ENCODE measurements at regions not wholly inside any gene's neighbourhood (a gene's known extent, or its start where the extent isn't known, plus 50 kb on each side); places are given as distances from the start of the nearest gene placed in this dataset.
"Not testable (repeated sequence)": the region's sequence is repeated elsewhere in the genome, so short reads cannot be mapped to it uniquely, and the experiment has no call there.

- no peak for DNase-seq
Observed at GRCh38 chr9:129432297-129433154, 188.4 kb downstream of the C9orf50 start.

GRCh38 chr9:129430940-129431643 lies 189.8 kb downstream of the C9orf50 start:
- DNase-seq = no peak

- no peak for DNase-seq
Observed at GRCh38 chr9:129428864-129429577, 191.9 kb downstream of the C9orf50 start.

- DNase-seq = no peak
Observed at GRCh38 chr9:129427149-129427548, 193.8 kb downstream of the C9orf50 start.

- DNase-seq = not testable (repeated sequence)
Observed at GRCh38 chr9:129423755-129424154, 197.1 kb downstream of the C9orf50 start.

- DNase-seq = no peak
Observed at GRCh38 chr9:129423216-129423615, 197.7 kb downstream of the C9orf50 start.

- DNase-seq = peak; percentile 77
Observed at GRCh38 chr9:129422843-129423192, 198.1 kb downstream of the C9orf50 start.

GRCh38 chr9:129422032-129422842 lies 198.7 kb downstream of the C9orf50 start:
- DNase-seq = no peak

GRCh38 chr9:129421371-129421770 lies 199.5 kb downstream of the C9orf50 start:
- DNase-seq = no peak

GRCh38 chr9:129420721-129421120 lies 200.2 kb downstream of the C9orf50 start:
- DNase-seq = no peak

GRCh38 chr9:129419382-129419899 lies 201.5 kb downstream of the C9orf50 start:
- DNase-seq = peak; percentile 16

- DNase-seq = no peak
Observed at GRCh38 chr9:129418451-129418850, 202.4 kb downstream of the C9orf50 start.

- DNase-seq = no peak
Observed at GRCh38 chr9:129416821-129417539, 203.9 kb downstream of the C9orf50 start.

- no peak for DNase-seq
Observed at GRCh38 chr9:129415942-129416651, 204.8 kb downstream of the C9orf50 start.

GRCh38 chr9:129414993-129415941 lies 205.6 kb downstream of the C9orf50 start:
- no peak for DNase-seq

- DNase-seq = peak; percentile 46
Observed at GRCh38 chr9:129414377-129414992, 206.4 kb downstream of the C9orf50 start.

GRCh38 chr9:129413537-129414376 lies 207.1 kb downstream of the C9orf50 start:
- DNase-seq = peak; percentile 98
